AG09309 (cell line): ENCODE measurements at regions not wholly inside any gene's neighbourhood (a gene's known extent, or its start where the extent isn't known, plus 50 kb on each side); places are given as distances from the start of the nearest gene placed in this dataset.
A peak's percentile ranks its signal among the peaks of the same experiment; 100 is the strongest.

ENCODE experiments used
- DNase-seq: peaks from one replicate; pipeline ENCODE4 v3.0.0-alpha.2; 2010; ENCODE audit warnings: low read depth
- H3K4me3 ChIP-seq: 2 replicates; pipeline ENCODE4 v1.5.1; 2011; ENCODE audit warnings: mild to moderate bottlenecking, low read depth, low read length, moderate library complexity; ENCODE audit not compliant: control insufficient read depth
- CTCF ChIP-seq: IDR thresholded peaks from 2 replicates; pipeline ENCODE4 v1.5.1; 2011; ENCODE audit warnings: mild to moderate bottlenecking, low read depth, low read length, inconsistent platforms; ENCODE audit not compliant: insufficient read depth, control insufficient read depth; ENCODE audit errors: missing control alignments

DNA sequence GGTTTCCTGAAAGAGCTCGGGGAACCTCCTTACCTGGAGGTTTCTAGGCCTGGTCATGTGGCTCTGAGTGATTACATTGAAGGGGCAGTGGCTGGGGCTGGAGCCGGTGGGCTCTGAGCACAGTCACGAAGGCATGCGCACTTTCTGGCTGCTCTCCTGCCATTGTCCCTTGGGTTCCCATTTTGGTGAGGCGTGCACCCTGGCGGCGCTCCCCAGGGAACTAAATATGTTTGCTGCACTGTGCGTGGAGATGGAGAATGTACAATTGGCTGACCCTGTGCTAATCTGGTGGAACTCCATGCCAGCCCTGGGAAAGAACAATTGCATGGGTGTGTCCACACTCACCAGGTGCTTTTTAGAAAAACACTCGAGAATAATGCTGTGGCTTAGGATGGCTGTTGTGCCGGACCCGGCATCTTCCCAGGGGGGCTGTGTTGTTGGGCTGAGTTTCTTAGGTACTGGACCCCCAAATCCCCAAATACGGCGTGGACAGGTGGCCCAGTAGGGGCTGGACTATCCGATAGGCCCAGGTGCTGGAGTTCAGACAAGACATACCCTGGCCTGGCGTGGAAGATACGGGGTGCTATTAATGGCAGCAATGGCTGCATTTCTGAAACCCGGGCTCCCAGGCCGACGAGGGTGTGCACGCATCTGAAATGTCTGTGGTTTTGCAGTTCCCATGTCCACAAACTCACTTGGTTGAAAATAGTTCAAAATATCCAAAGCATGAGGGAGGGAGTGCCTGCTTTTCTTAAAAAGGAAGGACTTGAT, 230.5 kb downstream of the SEC14L1 start:
- TF ChIP-seq CTCF: no peak
- no peak overlapping the region for H3K4me3 ChIP-seq
- no peak for DNase-seq

GRCh38 chr17:77371888-77372443, 231.2 kb downstream of the SEC14L1 start:
- peak overlapping the region; percentile 74; the same call in 1 of the 2 replicates for H3K4me3 ChIP-seq
- TF ChIP-seq CTCF: no peak
- no peak for DNase-seq

DNA sequence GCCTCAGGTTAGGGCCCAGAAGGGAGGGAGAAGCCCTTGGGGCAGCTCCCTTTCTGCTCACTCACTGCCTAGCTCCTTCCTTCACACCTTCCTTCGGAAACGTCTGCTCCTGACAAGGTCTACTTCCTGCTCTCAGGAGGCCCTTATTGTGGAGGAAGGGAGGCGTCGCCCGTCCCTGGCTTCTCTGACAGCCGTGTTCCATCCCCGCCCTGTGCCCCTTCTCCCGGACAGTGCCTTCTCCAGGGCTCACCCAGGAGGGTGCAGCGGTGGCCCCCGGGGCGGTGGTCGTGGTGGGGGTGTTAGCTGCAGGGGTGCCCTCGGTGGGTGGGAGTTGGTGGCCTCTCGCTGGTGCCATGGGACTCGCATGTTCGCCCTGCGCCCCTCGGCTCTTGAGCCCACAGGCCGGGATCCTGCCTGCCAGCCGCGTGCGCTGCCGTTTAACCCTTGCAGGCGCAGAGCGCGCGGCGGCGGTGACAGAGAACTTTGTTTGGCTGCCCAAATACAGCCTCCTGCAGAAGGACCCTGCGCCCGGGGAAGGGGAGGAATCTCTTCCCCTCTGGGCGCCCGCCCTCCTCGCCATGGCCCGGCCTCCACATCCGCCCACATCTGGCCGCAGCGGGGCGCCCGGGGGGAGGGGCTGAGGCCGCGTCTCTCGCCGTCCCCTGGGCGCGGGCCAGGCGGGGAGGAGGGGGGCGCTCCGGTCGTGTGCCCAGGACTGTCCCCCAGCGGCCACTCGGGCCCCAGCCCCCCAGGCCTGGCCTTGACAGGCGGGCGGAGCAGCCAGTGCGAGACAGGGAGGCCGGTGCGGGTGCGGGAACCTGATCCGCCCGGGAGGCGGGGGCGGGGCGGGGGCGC, 231.9 kb downstream of the SEC14L1 start:
- H3K4me3 ChIP-seq: peak overlapping the region; percentile 74
- DNase-seq: no peak
- TF ChIP-seq CTCF: no peak

- TF ChIP-seq CTCF: no peak
- DNase-seq: no peak
- peak overlapping the region; percentile 74 for H3K4me3 ChIP-seq
These were observed 232.8 kb downstream of the SEC14L1 start for GRCh38 chr17:77373299-77374169.

DNA sequence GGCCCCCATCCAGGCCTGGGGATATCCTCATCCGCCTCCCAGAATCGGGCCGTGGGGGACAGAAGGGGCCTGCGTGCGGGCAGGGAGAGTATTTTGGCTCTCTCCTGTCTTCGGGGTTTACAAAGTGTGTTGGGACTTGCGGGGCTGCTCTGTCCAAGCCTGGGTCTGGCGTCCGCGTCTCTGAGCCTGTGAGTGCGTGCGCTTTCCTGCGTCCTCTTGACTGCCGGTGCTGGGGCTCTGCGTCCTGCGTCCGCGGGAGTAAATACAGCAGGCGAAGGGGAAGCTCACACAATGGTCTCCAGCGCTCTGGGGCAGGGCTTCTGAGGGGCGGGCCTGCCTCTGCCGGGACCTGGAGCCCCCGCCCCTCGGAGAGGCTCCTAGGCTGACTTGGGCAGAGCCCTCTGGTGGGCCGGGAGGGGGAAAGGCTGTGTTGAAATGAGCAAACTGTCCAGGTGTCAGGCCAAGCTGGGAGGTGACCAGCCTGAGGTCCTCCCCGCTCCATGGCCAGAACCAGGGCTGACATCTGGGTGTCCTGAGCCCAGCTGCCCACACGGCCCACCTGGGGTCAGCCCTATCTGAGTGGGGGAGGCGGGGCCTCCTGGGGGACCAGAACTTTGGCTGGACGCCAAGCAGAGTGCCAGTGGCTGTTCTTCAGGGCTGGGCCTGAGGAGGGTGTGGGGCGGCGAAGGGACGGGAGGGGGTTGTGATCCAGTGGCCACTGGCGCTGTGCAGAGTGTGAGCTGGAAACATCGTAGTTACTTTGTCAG, 233.6 kb downstream of the SEC14L1 start:
- peak overlapping the region; percentile 74 for H3K4me3 ChIP-seq
- DNase-seq: no peak

More for the DNA sequence above, 233.6 kb downstream of the SEC14L1 start:
- peak; percentile 31 for TF ChIP-seq CTCF
